Stromal cell of bone marrow (primary cell): ENCODE measurements at regions not wholly inside any gene's neighbourhood (a gene's known extent, or its start where the extent isn't known, plus 50 kb on each side); places are given as distances from the start of the nearest gene placed in this dataset.
"Not testable (repeated sequence)": the region's sequence is repeated elsewhere in the genome, so short reads cannot be mapped to it uniquely, and the experiment has no call there.

Source experiments
- DNase-seq: peaks from one replicate; pipeline ENCODE4 v3.0.0-alpha.2; 2012; ENCODE audit warnings: low read depth

- not testable (repeated sequence) for DNase-seq
Measured at GRCh38 chr5:15096686-15097085, 225.1 kb upstream of the ANKH start.

- DNase-seq, result no peak
Measured at GRCh38 chr5:15092801-15093200, 221.2 kb upstream of the ANKH start.

- DNase-seq, result no peak
Measured at GRCh38 chr5:15085671-15086070, 214.1 kb upstream of the ANKH start.

- DNase-seq, result no peak
Measured at GRCh38 chr5:15082096-15082495, 210.5 kb upstream of the ANKH start.

- no peak for DNase-seq
Measured at GRCh38 chr5:15080219-15080618, 208.6 kb upstream of the ANKH start.

GRCh38 chr5:15079566-15079965, 208.0 kb upstream of the ANKH start:
- no peak for DNase-seq

- DNase-seq, result no peak
Measured at GRCh38 chr5:15074651-15075050, 203.1 kb upstream of the ANKH start.

- DNase-seq, result no peak
Measured at GRCh38 chr5:15073453-15073852, 201.9 kb upstream of the ANKH start.

- no peak for DNase-seq
Measured at GRCh38 chr5:15070907-15071306, 199.3 kb upstream of the ANKH start.

- no peak for DNase-seq
Measured at GRCh38 chr5:15069407-15069905, 197.9 kb upstream of the ANKH start.

GRCh38 chr5:15065091-15065490, 193.5 kb upstream of the ANKH start:
- DNase-seq, result no peak

- no peak for DNase-seq
Measured at GRCh38 chr5:15064396-15064795, 192.8 kb upstream of the ANKH start.

GRCh38 chr5:15056988-15057592, 185.5 kb upstream of the ANKH start:
- DNase-seq, result no peak

GRCh38 chr5:15044521-15044920, 172.9 kb upstream of the ANKH start:
- DNase-seq, result no peak

GRCh38 chr5:15037247-15037908, 165.8 kb upstream of the ANKH start:
- DNase-seq, result no peak

- no peak for DNase-seq
Measured at GRCh38 chr5:15034379-15034778, 162.8 kb upstream of the ANKH start.

- DNase-seq, result no peak
Measured at GRCh38 chr5:15031180-15031579, 159.6 kb upstream of the ANKH start.

GRCh38 chr5:15027764-15028163, 156.2 kb upstream of the ANKH start:
- no peak for DNase-seq

GRCh38 chr5:15026944-15027343, 155.4 kb upstream of the ANKH start:
- no peak for DNase-seq

GRCh38 chr5:15026011-15026893, 154.7 kb upstream of the ANKH start:
- DNase-seq, result no peak

GRCh38 chr5:15023846-15024245, 152.3 kb upstream of the ANKH start:
- no peak for DNase-seq

- DNase-seq, result no peak
Measured at GRCh38 chr5:15023266-15023665, 151.7 kb upstream of the ANKH start.
